Ammon's horn (tissue), 1 donor: ENCODE measurements at regions not wholly inside any gene's neighbourhood (a gene's known extent, or its start where the extent isn't known, plus 50 kb on each side); places are given as distances from the start of the nearest gene placed in this dataset.
"Not testable (repeated sequence)": the region's sequence is repeated elsewhere in the genome, so short reads cannot be mapped to it uniquely, and the experiment has no call there.

Experiments
- DNase-seq: peaks from one replicate; pipeline ENCODE4 v3.0.0-alpha.2; 2016; ENCODE audit warnings: low spot score

DNA sequence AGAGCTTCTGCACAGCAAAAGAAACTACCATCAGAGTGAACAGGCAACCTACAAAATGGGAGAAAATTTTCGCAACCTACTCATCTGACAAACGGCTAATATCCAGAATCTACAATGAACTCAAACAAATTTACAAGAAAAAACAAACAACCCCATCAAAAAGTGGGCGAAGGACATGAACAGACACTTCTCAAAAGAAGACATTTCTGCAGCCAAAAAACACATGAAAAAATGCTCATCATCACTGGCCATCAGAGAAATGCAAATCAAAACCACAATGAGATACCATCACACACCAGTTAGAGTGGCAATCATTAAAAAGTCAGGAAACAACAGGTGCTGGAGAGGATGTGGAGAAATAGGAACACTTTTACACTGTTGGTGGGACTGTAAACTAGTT is 1439.7 kb downstream of the FSCB start:
- DNase-seq = not testable (repeated sequence)

- DNase-seq = no peak
These were observed 1449.4 kb downstream of the LRFN5 start for GRCh38 chr14:43056106-43056505.

GRCh38 chr14:43052897-43053296 is 1446.2 kb downstream of the LRFN5 start:
- DNase-seq = no peak

GRCh38 chr14:43043850-43044249 is 1437.2 kb downstream of the LRFN5 start:
- no peak for DNase-seq

DNA sequence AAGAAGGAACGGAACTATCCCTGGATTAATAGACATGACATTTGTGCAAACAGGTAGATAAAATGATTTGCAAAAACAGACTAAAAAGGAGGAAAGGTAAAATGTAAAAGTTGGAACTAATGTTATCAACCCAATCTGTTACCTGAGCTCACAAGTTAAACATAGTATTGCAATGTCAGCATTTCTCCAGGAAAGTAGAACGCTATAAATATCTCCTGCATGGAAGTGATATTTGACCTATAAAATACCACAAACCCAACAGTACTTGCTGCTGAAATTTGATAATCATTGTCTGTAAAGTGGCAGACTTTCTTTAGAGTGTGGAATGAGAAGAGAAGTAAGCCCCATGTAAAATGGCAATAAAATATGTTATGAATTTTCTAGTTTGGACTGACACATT is 1435.7 kb downstream of the LRFN5 start:
- DNase-seq = no peak

GRCh38 chr14:43041976-43042375 is 1435.3 kb downstream of the LRFN5 start:
- DNase-seq = no peak

DNA sequence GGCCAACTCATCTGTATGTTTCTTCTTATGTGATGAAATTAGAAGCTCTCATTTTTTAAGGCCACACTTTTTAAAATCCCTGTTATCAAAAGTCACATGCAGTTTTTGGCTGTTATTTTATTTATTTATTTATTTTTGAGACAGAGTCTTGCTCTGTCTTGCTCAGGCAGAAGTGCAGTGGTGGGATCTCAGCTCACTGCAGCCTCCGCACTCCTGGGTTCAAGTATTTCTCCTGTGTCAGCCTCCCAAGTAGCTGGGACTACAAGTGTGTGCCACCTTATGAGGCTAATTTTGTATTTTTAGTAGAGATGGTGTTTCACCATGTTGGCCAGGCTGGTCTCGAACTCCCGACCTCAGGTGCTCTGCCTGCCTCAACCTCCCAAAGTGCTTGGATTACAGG is 1434.5 kb downstream of the LRFN5 start:
- no peak for DNase-seq

GRCh38 chr14:43039881-43040280 is 1433.2 kb downstream of the LRFN5 start:
- DNase-seq = no peak

DNA sequence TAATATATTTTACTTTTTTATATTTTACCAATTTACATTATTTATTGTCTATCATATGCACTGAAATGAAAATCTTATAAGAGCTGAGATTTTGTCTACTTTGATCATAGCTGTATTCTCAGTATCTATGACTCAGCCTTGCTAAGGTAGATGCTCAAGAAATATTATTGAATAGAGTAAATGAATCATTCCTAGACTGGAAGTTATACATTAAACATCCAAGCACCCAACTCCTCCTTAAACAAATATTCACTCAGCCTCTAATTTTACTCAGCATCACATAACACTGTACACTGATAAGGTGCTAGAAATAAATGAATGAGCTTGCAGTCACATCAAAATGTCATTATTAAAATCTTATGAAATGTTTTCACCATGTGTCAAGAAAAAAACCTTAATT is 1424.9 kb downstream of the LRFN5 start:
- no peak for DNase-seq

GRCh38 chr14:43022094-43022800 is 1415.6 kb downstream of the LRFN5 start:
- DNase-seq = no peak

DNA sequence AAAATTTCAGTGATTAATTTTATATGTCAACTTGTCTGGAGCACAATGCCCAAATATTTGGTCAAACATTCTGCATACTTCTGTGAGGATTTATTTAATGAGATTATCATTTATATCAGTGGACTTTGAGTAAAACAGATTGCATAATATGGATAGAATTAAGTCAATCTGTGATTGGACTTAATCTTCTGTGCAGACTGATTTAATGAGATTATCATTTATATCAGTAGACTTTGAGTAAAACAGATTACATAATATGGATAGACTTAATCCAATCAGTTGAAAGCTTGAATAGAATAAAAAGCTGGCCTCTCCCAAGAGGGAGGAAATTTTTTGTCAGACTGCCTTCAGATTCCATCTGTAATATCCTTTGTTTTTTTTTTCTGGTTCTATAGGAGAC is 1413.2 kb downstream of the LRFN5 start:
- no peak for DNase-seq

DNA sequence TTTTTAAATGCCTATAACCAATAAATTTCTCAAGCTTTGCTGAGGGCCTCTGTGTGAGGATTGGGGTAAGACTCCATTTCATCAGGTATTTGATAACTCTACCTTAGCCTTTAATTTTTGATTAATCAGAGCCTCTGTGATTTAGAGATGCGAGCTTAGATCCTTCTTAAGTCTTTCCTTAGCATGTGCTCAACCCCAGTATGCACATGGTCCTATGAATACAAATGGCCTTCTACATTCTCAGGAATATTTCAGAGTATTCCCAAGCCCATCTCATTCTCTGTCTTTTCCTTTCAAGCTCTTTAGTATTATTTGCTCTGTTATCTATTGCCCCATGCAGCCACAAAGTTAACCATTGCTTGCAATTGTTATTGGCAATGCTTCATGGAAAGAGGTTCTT is 1407.7 kb downstream of the LRFN5 start:
- no peak for DNase-seq

DNA sequence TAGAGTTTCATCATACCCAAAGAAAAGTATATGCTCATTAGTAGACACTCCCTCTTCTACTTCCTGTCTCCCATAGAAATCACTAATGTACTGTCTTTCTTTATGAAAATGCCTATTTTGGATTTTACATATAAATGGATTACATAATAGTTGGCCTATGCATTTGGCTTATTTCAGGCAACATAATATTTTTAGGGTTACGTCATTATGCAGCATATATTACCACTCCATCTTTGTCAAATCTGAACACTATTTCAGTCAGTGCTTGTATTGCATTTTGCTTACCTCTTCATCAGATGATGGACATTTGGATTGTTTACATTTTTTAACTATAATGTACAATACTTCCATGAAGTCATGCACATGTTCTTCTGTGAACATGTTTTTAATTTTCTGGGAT is 1406.1 kb downstream of the LRFN5 start:
- no peak for DNase-seq

DNA sequence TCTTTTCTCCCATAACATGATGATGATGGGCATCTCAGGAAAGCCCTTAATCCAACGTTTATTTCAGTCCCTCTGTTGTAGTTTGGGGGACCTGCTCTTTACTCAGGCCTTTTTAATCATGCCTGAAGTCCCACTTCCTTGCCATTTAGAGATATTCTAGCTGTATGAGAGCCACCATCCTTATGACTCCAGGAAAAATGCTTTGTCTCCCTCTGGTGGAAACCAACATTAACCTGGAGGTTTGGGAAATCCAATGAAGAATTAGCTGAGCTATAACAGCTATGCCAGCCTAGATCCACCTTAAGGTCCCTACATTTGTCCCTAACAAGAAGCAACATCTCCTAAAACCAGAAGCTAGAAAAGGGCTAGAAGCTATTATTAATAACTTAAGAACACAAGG is 1399.1 kb downstream of the LRFN5 start:
- DNase-seq = no peak

DNA sequence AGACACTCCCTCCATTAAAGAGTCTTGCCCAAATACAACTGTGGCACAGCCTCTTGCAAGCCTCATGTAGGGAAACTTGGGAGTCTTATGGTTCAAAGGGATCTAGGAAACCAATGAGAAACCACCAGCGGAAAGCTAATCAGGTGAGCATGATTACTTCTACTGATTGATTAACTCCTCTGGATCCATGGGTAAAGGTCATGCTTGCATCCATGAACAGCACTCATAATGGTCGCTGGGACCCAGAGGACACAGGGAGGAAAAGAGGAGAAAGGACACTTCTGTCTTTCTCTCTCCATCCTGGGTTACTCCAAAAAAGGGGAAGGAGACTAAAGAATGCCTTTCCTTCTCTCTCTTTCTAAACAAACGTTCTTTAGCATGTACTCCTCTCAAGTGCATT is 1397.2 kb downstream of the LRFN5 start:
- DNase-seq = no peak

DNA sequence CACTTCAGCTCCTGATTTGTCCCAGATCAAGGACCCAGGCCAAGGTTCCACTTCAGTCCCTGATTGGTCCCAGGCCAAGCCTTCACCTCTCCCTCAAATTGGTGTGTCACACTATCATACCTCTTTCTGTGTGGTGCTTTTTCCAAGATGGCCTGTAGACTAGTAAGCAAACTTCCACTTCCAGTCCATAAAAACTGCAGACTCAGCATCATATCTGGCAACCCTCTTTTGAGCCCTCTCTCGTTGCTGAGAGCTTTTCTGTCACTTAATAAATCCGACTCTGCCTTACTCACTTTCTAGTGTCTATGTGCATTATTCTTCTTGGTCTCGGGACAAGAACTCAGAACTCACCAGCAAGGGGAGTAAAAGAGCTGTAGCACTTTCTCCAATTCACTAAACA is 1395.1 kb downstream of the LRFN5 start:
- DNase-seq = no peak

GRCh38 chr14:42994051-42994736 is 1387.5 kb downstream of the LRFN5 start:
- DNase-seq = no peak

GRCh38 chr14:42992930-42993329 is 1386.3 kb downstream of the LRFN5 start:
- DNase-seq = no peak

DNA sequence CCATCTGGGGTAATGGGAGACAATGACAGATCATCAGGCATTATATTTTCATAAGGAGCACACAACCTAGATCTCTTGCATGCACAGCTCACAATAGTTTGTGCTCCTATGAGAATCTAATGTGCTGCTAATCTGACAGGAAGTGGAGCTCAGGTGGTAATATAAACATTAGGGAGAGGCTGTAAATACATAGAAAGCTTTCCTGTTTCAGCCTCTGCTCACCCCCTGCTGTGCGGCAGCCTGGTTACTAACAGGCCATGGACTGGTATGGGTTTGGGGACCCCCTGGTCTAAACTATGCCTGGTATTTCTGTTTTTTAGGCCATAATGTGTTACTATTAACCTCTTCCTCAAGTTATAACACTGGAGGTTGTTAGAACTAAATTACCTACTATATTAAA is 1373.7 kb downstream of the LRFN5 start:
- DNase-seq = no peak

- not testable (repeated sequence) for DNase-seq
These were observed 1366.5 kb downstream of the LRFN5 start for GRCh38 chr14:42973171-42973570.

DNA sequence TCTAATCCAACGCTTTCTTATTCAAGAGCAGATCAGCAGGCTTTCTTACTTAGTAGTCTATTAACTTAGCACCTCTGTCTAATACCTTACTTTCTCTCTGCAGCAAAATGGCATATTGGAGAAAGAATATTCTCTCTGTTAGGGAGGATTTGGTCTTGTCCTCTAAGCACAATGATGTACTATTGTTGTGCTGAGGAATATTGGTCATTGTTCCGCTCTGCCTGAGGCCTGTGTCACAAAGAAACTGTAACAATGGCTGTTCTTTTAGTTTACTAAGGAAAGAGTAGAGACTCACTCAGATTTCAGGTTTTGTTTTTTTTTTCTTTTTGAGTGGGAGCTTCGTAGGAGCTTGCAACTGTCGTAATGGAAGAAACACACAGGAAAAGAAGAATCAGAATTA is 1358.8 kb downstream of the LRFN5 start:
- peak; percentile 62 for DNase-seq

- DNase-seq = no peak
These were observed 1354.8 kb downstream of the LRFN5 start for GRCh38 chr14:42961509-42961908.

DNA sequence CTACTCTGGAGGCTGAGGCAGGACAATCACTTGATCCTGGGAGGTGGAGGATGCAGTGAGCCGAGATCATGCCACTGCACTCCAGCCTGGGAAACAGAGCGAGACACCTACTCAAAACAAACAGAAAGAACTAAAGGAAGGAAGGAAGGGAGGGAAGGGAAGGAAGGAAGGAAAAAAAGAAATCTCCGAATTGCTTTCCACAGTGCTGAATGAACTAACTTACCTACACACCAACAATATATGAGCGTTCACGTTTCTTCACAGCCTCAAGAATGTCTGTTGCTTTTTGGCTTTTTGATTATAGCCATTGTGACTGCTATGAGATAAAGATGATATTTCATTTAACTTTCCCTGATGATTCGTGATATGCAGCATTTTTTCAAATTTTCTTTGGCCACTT is 1343.7 kb downstream of the LRFN5 start:
- DNase-seq = no peak

DNA sequence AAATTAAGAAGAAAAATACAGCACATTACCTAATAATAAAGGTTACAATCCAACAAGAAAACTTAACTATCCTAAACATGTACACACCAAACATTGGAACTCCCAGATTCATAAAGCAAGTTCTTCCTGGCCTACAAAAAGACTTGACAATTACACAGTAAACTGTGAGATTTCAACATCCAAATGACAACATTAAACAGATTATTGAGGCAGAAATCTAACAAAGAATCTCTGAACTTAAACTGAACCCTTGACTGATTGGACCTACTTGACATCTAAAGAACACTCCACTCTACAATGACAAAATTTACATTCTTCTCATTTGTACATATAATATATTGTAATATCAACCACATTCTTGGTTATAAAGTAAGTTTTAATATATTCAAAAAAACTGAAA is 1341.3 kb downstream of the LRFN5 start:
- DNase-seq = no peak
